ENCODE measurements at regions not wholly inside any gene's neighbourhood (a gene's known extent, or its start where the extent isn't known, plus 50 kb on each side); places are given as distances from the start of the nearest gene placed in this dataset.

DNA sequence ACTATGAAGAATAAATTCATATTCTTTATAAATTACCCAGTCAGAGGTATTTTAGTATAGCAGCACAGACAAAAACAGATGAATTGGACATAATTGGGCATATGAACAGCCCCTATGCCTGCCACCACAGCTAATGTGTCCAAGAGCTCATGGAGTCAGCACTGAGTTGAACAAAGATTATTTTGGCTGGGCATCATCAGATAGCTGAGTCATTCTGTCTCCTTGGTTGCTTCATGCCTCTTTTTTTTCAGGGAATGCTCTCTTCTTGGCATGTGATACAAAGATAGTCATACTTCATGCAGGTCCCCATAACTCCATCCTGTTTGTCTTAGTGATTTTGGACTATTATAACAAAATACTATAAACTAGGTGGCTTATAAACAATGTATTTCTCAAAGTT lies 275.6 kb downstream of the TENT5A start:
- DNase-seq (ENCODE audit: low read depth, low spot score) = no peak

DNA sequence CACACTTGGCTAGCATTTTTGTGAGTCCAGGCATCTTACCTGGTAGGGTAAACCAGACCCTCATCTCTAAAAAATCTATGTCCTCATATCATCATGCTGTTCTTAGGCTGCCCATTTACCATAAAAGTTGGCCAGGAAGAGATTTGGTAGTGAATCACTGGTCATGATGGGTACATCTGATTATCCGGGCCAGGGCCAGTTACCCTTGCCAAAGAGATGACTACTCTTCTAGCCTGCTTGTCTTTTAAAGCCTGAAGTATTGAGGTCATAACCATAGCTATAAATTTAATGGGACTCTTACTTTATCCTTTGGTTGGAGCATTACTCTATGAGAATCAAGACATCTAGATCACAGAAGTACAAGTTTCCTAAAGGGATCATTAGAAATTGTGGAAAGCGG lies 276.8 kb downstream of the TENT5A start:
- DNase-seq (ENCODE audit: low read depth, low spot score) = no peak

GRCh38 chr6:81465859-81466258 lies 286.6 kb downstream of the TENT5A start:
- DNase-seq (ENCODE audit: low read depth, low spot score) = no peak

DNA sequence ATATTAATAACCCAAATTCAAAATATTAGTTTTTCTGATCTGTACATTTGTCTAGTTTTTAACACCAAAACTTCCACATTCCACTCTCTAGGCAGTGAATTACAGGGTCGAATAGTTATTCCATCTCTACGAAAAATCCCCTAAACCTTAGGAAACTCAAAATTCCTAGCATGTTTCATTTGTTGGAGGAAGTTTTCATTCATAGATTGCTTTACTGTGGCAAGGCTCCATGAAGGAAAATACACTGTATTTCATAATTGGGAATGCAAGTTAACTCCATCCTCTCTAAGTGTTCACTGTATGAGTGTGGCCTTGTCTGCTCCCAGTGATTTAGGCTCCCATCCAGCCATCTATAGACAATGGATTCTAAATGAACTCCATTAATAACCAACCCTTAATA lies 296.1 kb downstream of the TENT5A start:
- no peak for DNase-seq (ENCODE audit: low read depth, low spot score)

DNA sequence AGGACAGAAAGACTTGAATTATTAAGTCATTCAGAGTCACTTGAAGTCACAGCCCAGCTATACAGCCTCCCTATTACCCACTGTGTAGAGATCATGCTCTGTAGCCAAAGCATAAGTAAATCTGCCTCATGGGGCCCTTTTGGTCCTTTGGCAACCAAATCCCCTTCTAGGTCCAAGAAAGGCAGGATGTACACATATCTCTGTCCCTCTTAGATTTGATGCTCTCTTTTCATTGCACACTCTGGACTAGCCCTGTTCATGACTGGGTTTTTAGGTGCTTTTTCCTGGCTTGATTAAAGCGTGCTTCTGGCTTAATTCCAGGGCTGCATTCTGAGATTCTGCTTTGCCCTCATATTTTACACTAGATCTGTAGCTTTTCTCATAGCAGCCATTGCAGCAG lies 296.8 kb downstream of the TENT5A start:
- no peak for DNase-seq (ENCODE audit: low read depth, low spot score)

GRCh38 chr6:81451787-81452186 lies 300.7 kb downstream of the TENT5A start:
- peak; percentile 26 for DNase-seq (ENCODE audit: low read depth, low spot score)

DNA sequence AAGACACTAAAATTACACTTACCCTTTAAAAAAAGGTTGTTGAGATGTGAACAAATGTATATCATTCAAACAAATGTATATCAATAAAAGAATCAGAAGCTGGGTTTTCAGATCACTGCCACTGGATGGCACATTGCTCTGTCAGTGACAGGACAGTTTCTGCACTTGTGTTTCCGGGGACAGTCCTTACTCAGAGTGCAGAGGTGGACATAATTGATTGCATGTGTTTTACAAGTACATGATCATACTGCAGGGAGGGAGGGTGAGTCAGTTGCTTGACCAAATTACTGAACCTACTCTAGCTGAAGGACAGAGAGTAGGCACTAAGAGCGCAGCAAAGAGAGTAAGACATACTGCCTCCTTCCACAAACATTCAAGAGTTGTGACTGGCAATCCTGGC lies 302.3 kb downstream of the TENT5A start:
- DNase-seq (ENCODE audit: low read depth, low spot score) = no peak

DNA sequence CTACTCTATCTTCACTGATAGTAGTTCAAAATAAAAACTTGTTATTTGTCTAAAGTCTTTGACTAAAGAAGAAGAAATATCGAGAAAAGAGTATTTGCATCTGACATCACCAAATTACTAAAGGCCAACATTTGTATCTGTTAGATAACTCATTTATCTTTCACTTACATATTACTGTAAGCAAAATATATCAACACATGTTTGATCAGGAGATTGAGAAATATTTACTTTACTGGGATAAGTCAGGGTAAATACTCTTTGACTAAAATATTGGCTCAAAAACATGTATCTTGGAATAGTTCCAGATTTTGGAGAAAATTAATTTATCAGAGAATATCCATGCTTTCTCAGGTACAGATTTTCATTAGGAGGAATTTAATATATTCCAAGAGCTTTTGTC lies 306.0 kb downstream of the TENT5A start:
- no peak for DNase-seq (ENCODE audit: low read depth, low spot score)

DNA sequence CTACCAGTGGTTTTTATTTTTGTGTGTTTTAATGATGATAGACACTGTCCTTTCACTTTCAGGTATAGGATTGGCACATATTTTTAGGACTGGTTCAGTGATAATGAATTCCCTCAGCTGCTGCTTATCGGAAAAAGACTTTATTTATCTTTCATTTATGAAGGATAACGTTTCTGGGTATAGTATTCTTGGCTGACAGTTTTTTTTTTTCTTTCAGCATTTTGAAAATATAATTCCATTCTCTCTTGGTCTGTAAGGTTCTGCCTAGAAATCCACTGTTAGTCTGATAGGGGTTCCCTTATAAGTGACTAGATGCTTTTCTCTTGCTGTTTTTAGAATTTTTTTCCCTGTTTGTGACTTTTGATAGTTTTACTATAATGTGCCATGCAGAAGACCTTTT lies 313.1 kb downstream of the TENT5A start:
- no peak for DNase-seq (ENCODE audit: low read depth, low spot score)

GRCh38 chr6:81436990-81437389 lies 315.5 kb downstream of the TENT5A start:
- no peak for DNase-seq (ENCODE audit: low read depth, low spot score)

GRCh38 chr6:81413306-81413705 lies 339.2 kb downstream of the TENT5A start:
- no peak for DNase-seq (ENCODE audit: low read depth, low spot score)

- DNase-seq (ENCODE audit: low read depth, low spot score) = no peak
Observed at GRCh38 chr6:81401970-81402690, 350.4 kb downstream of the TENT5A start.

GRCh38 chr6:81396916-81397315 lies 355.6 kb downstream of the TENT5A start:
- DNase-seq (ENCODE audit: low read depth, low spot score) = no peak

- DNase-seq (ENCODE audit: low read depth, low spot score) = no peak
Observed at GRCh38 chr6:81387163-81387562, 365.3 kb downstream of the TENT5A start.

DNA sequence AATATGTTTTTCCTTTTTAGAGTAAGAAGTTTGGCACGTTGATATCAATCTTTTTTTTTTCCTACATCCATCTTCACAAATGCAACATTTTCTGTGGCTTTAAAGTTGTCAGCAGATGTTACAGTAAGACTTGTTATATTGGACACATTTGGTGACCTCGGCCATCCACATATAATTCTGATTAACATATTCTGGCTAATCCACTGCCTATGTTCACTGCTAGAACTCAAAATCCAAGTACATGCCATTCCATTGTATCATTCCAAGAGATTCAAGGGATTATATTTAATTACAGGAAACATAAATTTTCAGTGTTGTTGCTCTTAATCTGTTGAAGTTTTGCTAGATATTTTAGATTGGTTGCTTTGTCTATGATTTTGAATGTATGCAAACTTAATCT lies 367.6 kb downstream of the TENT5A start:
- no peak for DNase-seq (ENCODE audit: low read depth, low spot score)

DNA sequence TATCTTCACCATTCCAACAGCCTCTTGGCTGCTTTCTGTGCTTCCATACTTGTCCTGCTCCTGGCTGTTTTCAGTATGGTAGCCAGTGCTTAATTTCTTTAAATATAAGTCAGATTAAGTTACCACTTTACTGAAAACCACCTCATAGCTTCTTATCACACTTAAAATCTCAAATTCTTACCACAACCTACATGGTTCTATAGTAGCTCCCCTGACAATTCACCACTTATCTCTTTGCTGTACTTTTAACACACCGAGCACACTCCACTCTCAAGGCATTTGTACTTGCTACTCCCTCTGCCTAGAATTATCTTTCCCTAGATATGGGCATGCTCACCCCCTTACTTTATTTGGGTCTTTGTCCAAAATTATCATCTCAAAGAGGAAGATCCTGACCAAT lies 369.0 kb downstream of the TENT5A start:
- no peak for DNase-seq (ENCODE audit: low read depth, low spot score)

GRCh38 chr6:81382852-81383251 lies 369.6 kb downstream of the TENT5A start:
- no peak for DNase-seq (ENCODE audit: low read depth, low spot score)

GRCh38 chr6:81381382-81381916 lies 371.0 kb downstream of the TENT5A start:
- DNase-seq (ENCODE audit: low read depth, low spot score) = no peak

DNA sequence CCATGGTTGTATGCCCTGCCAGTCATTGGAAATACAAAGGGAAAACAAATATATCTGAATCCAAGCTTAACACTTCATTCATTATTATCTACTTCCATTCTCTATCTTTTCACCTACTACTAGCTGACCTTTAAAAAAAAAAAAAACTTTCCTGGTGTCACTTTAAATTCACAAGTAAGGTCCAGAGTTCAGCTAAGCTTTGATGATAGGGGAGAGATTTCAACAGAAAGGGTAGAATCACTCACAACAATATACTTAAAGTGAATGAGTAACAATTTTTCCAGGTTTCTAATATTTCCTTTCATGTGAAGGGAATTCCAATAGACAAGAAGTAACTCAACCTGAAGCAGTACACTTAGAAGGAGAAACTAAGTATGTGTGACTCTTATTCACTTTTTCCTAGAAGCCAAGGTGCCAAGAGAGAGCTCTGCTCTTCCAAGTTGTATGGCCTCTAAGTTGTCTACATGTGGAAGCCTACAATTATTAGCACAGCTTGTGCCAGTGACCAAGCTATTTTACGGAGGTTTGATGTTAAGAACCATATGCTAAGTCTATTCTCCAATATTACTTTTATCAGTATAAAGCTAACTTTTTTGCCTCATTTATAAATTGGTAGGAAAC lies 371.7 kb downstream of the TENT5A start:
- no peak for DNase-seq (ENCODE audit: low read depth, low spot score)

- DNase-seq (ENCODE audit: low read depth, low spot score) = no peak
Observed at GRCh38 chr6:81376745-81377144, 375.7 kb downstream of the TENT5A start.

DNA sequence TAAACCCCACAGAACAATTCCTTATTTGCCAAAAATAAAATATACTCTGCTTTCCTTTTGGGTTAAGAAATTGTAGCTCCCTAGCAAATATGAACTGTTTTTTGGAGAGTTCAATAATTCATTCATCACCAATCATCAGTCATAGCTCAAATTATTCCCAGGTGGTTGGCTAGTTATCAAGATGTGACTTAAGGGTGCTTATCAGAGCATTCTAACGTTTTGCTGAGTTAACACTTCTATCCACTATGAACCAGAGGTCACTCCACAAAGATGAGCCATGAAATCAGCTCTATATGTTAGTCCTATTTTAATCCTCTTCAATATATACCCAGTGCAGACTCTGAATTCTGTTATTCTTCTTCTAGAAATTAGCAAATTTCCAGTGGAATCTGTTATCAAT lies 379.1 kb downstream of the TENT5A start:
- DNase-seq (ENCODE audit: low read depth, low spot score) = no peak

DNA sequence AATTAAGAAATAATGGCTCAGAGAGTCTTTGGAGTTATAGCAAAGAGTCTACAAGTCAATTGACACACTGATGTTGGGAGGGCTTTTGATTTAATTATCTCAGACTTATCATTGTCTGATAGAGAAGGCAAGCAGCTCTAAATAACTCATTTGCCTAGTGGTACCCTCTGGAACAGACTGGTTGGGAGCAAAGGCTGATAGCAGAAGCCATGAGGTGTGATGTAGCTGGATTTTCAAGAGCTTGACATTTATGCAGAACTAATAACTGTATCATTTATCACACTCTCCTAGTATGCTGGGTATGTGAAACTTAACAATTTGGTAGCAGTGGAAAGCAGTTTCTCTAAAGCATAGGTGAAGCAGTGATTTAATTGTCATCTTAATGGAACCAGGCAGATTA lies 380.6 kb downstream of the TENT5A start:
- no peak for DNase-seq (ENCODE audit: low read depth, low spot score)

DNA sequence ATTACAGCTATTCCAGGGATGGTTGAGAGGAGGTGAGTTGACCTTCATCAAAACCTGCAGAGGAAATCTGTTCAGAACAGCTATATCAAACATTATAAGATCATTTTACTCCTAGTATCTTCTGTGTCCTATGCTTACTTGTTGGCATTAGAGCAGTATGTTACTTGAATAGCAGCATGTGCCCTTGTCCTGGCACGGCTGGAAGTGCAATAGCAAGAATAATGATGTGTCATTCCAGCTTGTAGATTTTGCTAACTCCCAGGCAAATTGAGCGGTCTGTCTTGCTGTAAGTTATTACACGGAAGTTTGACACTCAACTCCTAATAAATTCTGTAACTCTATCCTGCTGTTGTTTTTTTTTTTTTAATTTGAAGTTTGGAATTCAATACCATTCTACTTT lies 385.5 kb downstream of the TENT5A start:
- no peak for DNase-seq (ENCODE audit: low read depth, low spot score)
